H9 (cell line): ENCODE measurements at regions not wholly inside any gene's neighbourhood (a gene's known extent, or its start where the extent isn't known, plus 50 kb on each side); places are given as distances from the start of the nearest gene placed in this dataset.

Source experiments
- DNase-seq: peaks from one replicate; pipeline ENCODE4 v3.0.0-alpha.2; 2017
- H2AFZ ChIP-seq: one replicate; pipeline ENCODE4 v1.6.1; 2013; ENCODE audit warnings: mild to moderate bottlenecking, low read length, control low read depth, moderate library complexity
- H2AK5ac ChIP-seq: 2 replicates; pipeline ENCODE4 v1.6.1; 2013; ENCODE audit warnings: low read length, control low read depth, mixed read lengths; ENCODE audit not compliant: insufficient read length
- H2BK120ac ChIP-seq: one replicate; pipeline ENCODE4 v1.6.1; 2013; ENCODE audit warnings: low read depth, mild to moderate bottlenecking, low read length, control low read depth, inconsistent platforms; ENCODE audit not compliant: poor library complexity, severe bottlenecking
- H2BK12ac ChIP-seq: 2 replicates; pipeline ENCODE4 v1.6.1; 2013; ENCODE audit warnings: low read length, control low read depth, mixed read lengths, low read depth; ENCODE audit not compliant: insufficient read length
- H2BK15ac ChIP-seq: 2 replicates; pipeline ENCODE4 v1.6.1; 2013; ENCODE audit warnings: low read depth, low read length, control low read depth
- H2BK20ac ChIP-seq: one replicate; pipeline ENCODE4 v1.6.1; 2013; ENCODE audit warnings: low read depth, mild to moderate bottlenecking, low read length, control low read depth, inconsistent platforms; ENCODE audit not compliant: poor library complexity, severe bottlenecking
- H2BK5ac ChIP-seq: 2 replicates; pipeline ENCODE4 v1.6.1; 2013; ENCODE audit warnings: low read length, control low read depth, mixed read lengths; ENCODE audit not compliant: insufficient read length
- H3K14ac ChIP-seq: 2 replicates; pipeline ENCODE4 v1.6.1; 2013; ENCODE audit warnings: low read length, control low read depth; ENCODE audit not compliant: insufficient read depth
- H3K18ac ChIP-seq: 2 replicates; pipeline ENCODE4 v1.6.1; 2013; ENCODE audit warnings: low read depth, mild to moderate bottlenecking, mixed read lengths, low read length, control low read depth; ENCODE audit not compliant: insufficient read length
- H3K23ac ChIP-seq: 2 replicates; pipeline ENCODE4 v1.6.1; 2013; ENCODE audit warnings: low read length, control low read depth, mixed read lengths, low read depth; ENCODE audit not compliant: insufficient read length
- H3K23me2 ChIP-seq: 2 replicates; pipeline ENCODE4 v1.6.1; 2013; ENCODE audit warnings: low read depth, mild to moderate bottlenecking, mixed read lengths, low read length, control low read depth; ENCODE audit not compliant: insufficient read length, poor library complexity, severe bottlenecking
- H3K27ac ChIP-seq: 2 replicates; pipeline ENCODE4 v1.5.1; 2013; ENCODE audit warnings: low read length, control low read depth, mixed read lengths, low read depth; ENCODE audit not compliant: insufficient read length
- H3K27me3 ChIP-seq: 2 replicates; pipeline ENCODE4 v1.6.1; 2013; ENCODE audit warnings: low read length, control low read depth, inconsistent platforms; ENCODE audit not compliant: insufficient read depth
- H3K4ac ChIP-seq: 2 replicates; pipeline ENCODE4 v1.6.1; 2013; ENCODE audit warnings: low read depth, mild to moderate bottlenecking, control low read depth, inconsistent platforms, low read length, moderate library complexity
- H3K4me1 ChIP-seq: 2 replicates; pipeline ENCODE4 v1.6.1; 2013; ENCODE audit warnings: low read length, control low read depth, inconsistent platforms; ENCODE audit not compliant: insufficient read depth
- H3K4me2 ChIP-seq: 2 replicates; pipeline ENCODE4 v1.6.1; 2013; ENCODE audit warnings: low read length, control low read depth, mixed read lengths; ENCODE audit not compliant: insufficient read length, insufficient read depth
- H3K56ac ChIP-seq: 2 replicates; pipeline ENCODE4 v1.6.1; 2013; ENCODE audit warnings: low read depth, mild to moderate bottlenecking, mixed read lengths, low read length, control low read depth; ENCODE audit not compliant: insufficient read length
- H3K79me1 ChIP-seq: 2 replicates; pipeline ENCODE4 v1.6.1; 2013; ENCODE audit warnings: low read depth, mild to moderate bottlenecking, moderate library complexity, low read length, control low read depth, inconsistent platforms; ENCODE audit not compliant: insufficient read depth, poor library complexity, severe bottlenecking
- H3K79me2 ChIP-seq: 2 replicates; pipeline ENCODE4 v1.6.1; 2013; ENCODE audit warnings: low read length, control low read depth, inconsistent platforms; ENCODE audit not compliant: insufficient read depth
- H3K9ac ChIP-seq: 2 replicates; pipeline ENCODE4 v1.6.1; 2013; ENCODE audit warnings: low read length, control low read depth, mixed read lengths; ENCODE audit not compliant: insufficient read length; ENCODE audit errors: extremely low read depth
- H3K9me3 ChIP-seq: one replicate; pipeline ENCODE4 v1.6.1; 2013; ENCODE audit warnings: low read depth, low read length, inconsistent platforms; ENCODE audit not compliant: control insufficient read depth
- H3T11ph ChIP-seq: one replicate; pipeline ENCODE4 v1.6.1; 2013; ENCODE audit warnings: mild to moderate bottlenecking, low read length, control low read depth, inconsistent platforms
- H4K20me1 ChIP-seq: one replicate; pipeline ENCODE4 v1.6.1; 2013; ENCODE audit not compliant: control insufficient read depth, insufficient read length, insufficient read depth
- H4K5ac ChIP-seq: 2 replicates; pipeline ENCODE4 v1.6.1; 2013; ENCODE audit warnings: low read depth, mild to moderate bottlenecking, mixed read lengths, low read length, control low read depth; ENCODE audit not compliant: insufficient read length
- H4K8ac ChIP-seq: replicated peaks from 2 replicates; pipeline ENCODE4 v1.6.1; 2013; ENCODE audit warnings: low read length, control low read depth, mixed read lengths, low read depth; ENCODE audit not compliant: insufficient read length
- H4K91ac ChIP-seq: 2 replicates; pipeline ENCODE4 v1.6.1; 2013; ENCODE audit warnings: low read depth, mild to moderate bottlenecking, moderate library complexity, mixed read lengths, low read length, control low read depth; ENCODE audit not compliant: insufficient read length
- H3K27ac Mint-ChIP-seq, 3 experiments: 2 replicates in 2 of 3; 3 replicates in 1 of 3; pipeline ENCODE4 v1.8.0; 2020 to 2021; ENCODE audit warnings: mixed read lengths in 3 of 3, mild to moderate bottlenecking in 1 of 3, moderate library complexity in 1 of 3
- H3K27me3 Mint-ChIP-seq: 2 replicates; pipeline ENCODE4 v1.8.0; 2021; ENCODE audit warnings: low read depth, mild to moderate bottlenecking, moderate library complexity, mixed read lengths
- H3K36me3 Mint-ChIP-seq, 3 experiments: 2 replicates in 2 of 3; 3 replicates in 1 of 3; pipeline ENCODE4 v1.8.0; 2020 to 2021; ENCODE audit warnings: low read depth in 3 of 3, mixed read lengths in 3 of 3; ENCODE audit not compliant: insufficient read depth in 1 of 3
- H3K4me1 Mint-ChIP-seq, 2 experiments: 2 replicates each; pipeline ENCODE4 v1.8.0; 2020; ENCODE audit warnings: mixed read lengths in 2 of 2
- H3K4me3 Mint-ChIP-seq, 2 experiments: 2 replicates in 1 of 2; 3 replicates in 1 of 2; pipeline ENCODE4 v1.8.0; 2020 to 2021; ENCODE audit warnings: mild to moderate bottlenecking in 2 of 2, mixed read lengths in 2 of 2, moderate library complexity in 1 of 2
- H3K9me3 Mint-ChIP-seq, 2 experiments: 2 replicates in 1 of 2; 3 replicates in 1 of 2; pipeline ENCODE4 v1.8.0; 2020; ENCODE audit warnings: mild to moderate bottlenecking in 2 of 2, mixed read lengths in 2 of 2, moderate library complexity in 1 of 2
- WGBS: extraction: QIAGEN DNeasy Blood & Tissue Kit; methylation state at CpG from one replicate; pipeline ENCODE4 v1.1.7; 2013; ENCODE audit warnings: missing lambda C conversion rate, low lambda C conversion rate, mixed read lengths; ENCODE audit not compliant: insufficient read length; ENCODE audit errors: extremely low coverage; 5-methylcytosine and 5-hydroxymethylcytosine counted together
- TF ChIP-seq, protein P1 (sequence below): fragments of 200-600 bp; sonication (generic); conservative IDR thresholded peaks from 3 replicates; pipeline ENCODE4 v1.8.0; 2021; ENCODE audit warnings: antibody characterized with exemption, mild to moderate bottlenecking

DNA sequence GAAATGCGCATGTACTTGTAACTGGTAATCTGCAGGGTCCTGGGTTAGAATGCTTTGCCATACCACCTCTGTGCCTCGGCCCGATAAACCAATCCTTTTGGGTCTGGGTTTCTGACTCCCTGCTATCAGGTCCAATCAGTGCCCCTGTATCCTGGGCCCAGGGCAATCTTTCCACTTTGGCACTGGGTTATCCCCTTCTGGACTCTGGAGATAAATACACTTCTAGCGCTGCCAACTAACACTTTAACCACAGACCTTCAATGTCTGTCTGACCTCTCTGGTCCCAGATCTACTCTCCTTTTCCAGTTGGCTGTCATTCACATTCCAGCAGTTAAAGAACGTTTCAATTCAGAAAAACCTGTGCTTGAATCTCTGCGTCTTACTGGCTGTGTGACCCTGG is 55.3 kb downstream of the DNAAF9 start:
- Histone ChIP-seq H3K79me2 (no peaks in the 10 kb centered on the region), H3K79me1 (no peaks in the 10 kb centered on the region), H4K20me1 (no peaks in the 10 kb centered on the region), H3K9me3 (no peaks in the 10 kb centered on the region), H3K4me1 (no peaks in the 10 kb centered on the region; the same call in 1 of the 2 replicates), H4K5ac (no peak overlapping the region), H3K23ac (no peak overlapping the region), H3K4ac (no peak overlapping the region), H2BK20ac (no peak overlapping the region), H4K91ac (no peak overlapping the region), H3K9ac (no peak overlapping the region), H2BK5ac (no peak overlapping the region), H3K27me3 (no peaks in the 10 kb centered on the region), H3T11ph (no peak overlapping the region), H2AK5ac (no peak overlapping the region), H4K8ac (no peak overlapping the region), H3K27ac (no peak overlapping the region), H3K18ac (no peak overlapping the region), H3K23me2 (no peaks in the 10 kb centered on the region), H3K56ac (no peak overlapping the region), H3K4me2 (no peak overlapping the region), H2BK120ac (no peak overlapping the region), H2AFZ (no peak overlapping the region), H3K14ac (no peak overlapping the region), H2BK15ac (no peak overlapping the region), H2BK12ac (no peak overlapping the region)
- Mint-ChIP-seq H3K4me1 (peaks cover 6 to 8% of the 10 kb centered on the region in 2 experiments), H3K27me3 (no peaks in the 10 kb centered on the region), H3K27ac (no peak overlapping the region), H3K4me3 (no peak overlapping the region), H3K9me3 (no peaks in the 10 kb centered on the region), H3K36me3 (peaks cover 0 to 7% (median 2%) of the 10 kb centered on the region in 3 experiments; a peak in 1 of 7 replicates)
- TF ChIP-seq, protein P1, sequence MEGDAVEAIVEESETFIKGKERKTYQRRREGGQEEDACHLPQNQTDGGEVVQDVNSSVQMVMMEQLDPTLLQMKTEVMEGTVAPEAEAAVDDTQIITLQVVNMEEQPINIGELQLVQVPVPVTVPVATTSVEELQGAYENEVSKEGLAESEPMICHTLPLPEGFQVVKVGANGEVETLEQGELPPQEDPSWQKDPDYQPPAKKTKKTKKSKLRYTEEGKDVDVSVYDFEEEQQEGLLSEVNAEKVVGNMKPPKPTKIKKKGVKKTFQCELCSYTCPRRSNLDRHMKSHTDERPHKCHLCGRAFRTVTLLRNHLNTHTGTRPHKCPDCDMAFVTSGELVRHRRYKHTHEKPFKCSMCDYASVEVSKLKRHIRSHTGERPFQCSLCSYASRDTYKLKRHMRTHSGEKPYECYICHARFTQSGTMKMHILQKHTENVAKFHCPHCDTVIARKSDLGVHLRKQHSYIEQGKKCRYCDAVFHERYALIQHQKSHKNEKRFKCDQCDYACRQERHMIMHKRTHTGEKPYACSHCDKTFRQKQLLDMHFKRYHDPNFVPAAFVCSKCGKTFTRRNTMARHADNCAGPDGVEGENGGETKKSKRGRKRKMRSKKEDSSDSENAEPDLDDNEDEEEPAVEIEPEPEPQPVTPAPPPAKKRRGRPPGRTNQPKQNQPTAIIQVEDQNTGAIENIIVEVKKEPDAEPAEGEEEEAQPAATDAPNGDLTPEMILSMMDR: no peak
- no peak for DNase-seq
- WGBS: no CpG with 5 or more reads among the region's 6 CpGs
